ENCODE measurements at regions not wholly inside any gene's neighbourhood (a gene's known extent, or its start where the extent isn't known, plus 50 kb on each side); places are given as distances from the start of the nearest gene placed in this dataset.
"Not testable (repeated sequence)": the region's sequence is repeated elsewhere in the genome, so short reads cannot be mapped to it uniquely, and the experiment has no call there.

- DNase-seq = no peak
- H3K4me1 Mint-ChIP-seq = no peaks in the 10 kb centered on the region
- no peaks in the 10 kb centered on the region for H3K36me3 Mint-ChIP-seq
- ATAC-seq (ENCODE audit: low read depth in 2 of 2) = no peak
- H3K9me3 Mint-ChIP-seq = peaks cover 0 to 13% (median 5%) of the 10 kb centered on the region in 7 donors
- no peak overlapping the region for H3K4me3 Mint-ChIP-seq
- no peaks in the 10 kb centered on the region for H3K27me3 Mint-ChIP-seq
- H3K27ac Mint-ChIP-seq = no peak overlapping the region
Observed at GRCh38 chr15:56568466-56569167, 103.7 kb upstream of the MNS1 start.

GRCh38 chr15:56557415-56557814 lies 92.5 kb upstream of the MNS1 start:
- peaks cover 3 to 58% (median 25%) of the 10 kb centered on the region in 7 donors for H3K9me3 Mint-ChIP-seq

GRCh38 chr15:56553486-56553885 lies 88.5 kb upstream of the MNS1 start:
- ATAC-seq (ENCODE audit: low read depth in 2 of 2) = no peak
- Mint-ChIP-seq H3K27me3 (no peaks in the 10 kb centered on the region), H3K27ac (no peak overlapping the region), H3K9me3 (peaks cover 7 to 71% (median 27%) of the 10 kb centered on the region in 7 donors), H3K36me3 (peaks cover 6 to 7% of the 10 kb centered on the region in 2 donors), H3K4me1 (no peaks in the 10 kb centered on the region), H3K4me3 (no peak overlapping the region)
- no peak for DNase-seq

More at GRCh38 chr15:56557415-56557814, 92.5 kb upstream of the MNS1 start:
- Mint-ChIP-seq H3K27ac (no peak overlapping the region), H3K4me1 (no peaks in the 10 kb centered on the region), H3K4me3 (no peak overlapping the region), H3K36me3 (peaks cover 6 to 7% of the 10 kb centered on the region in 2 donors), H3K27me3 (no peaks in the 10 kb centered on the region)
- ATAC-seq (ENCODE audit: low read depth in 2 of 2) (no peak), DNase-seq (no peak)

GRCh38 chr15:56552659-56553058 lies 87.7 kb upstream of the MNS1 start:
- peaks cover 0 to 2% of the 10 kb centered on the region in 2 donors for H3K36me3 Mint-ChIP-seq
- H3K9me3 Mint-ChIP-seq = peaks cover 7 to 64% (median 22%) of the 10 kb centered on the region in 7 donors
- H3K4me1 Mint-ChIP-seq = no peaks in the 10 kb centered on the region
- DNase-seq = no peak
- ATAC-seq (ENCODE audit: low read depth in 2 of 2) = no peak
- no peak overlapping the region for H3K4me3 Mint-ChIP-seq
- H3K27ac Mint-ChIP-seq = no peak overlapping the region
- H3K27me3 Mint-ChIP-seq = no peaks in the 10 kb centered on the region

GRCh38 chr15:56540570-56540969 lies 75.6 kb upstream of the MNS1 start:
- H3K9me3 Mint-ChIP-seq = peaks cover 7 to 25% (median 13%) of the 10 kb centered on the region in 7 donors
- H3K27me3 Mint-ChIP-seq; ATAC-seq (ENCODE audit: low read depth in 2 of 2); DNase-seq; H3K27ac Mint-ChIP-seq; H3K4me3 Mint-ChIP-seq: not testable (repeated sequence)
- H3K36me3 Mint-ChIP-seq = peaks cover 7 to 15% of the 10 kb centered on the region in 2 donors
- H3K4me1 Mint-ChIP-seq = peaks cover 0 to 14% (median 3%) of the 10 kb centered on the region in 3 donors

GRCh38 chr15:56540157-56540556 lies 75.2 kb upstream of the MNS1 start:
- not testable (repeated sequence) for H3K27ac Mint-ChIP-seq; H3K4me3 Mint-ChIP-seq; ATAC-seq (ENCODE audit: low read depth in 2 of 2); H3K27me3 Mint-ChIP-seq; DNase-seq
- H3K36me3 Mint-ChIP-seq = peaks cover 7 to 15% of the 10 kb centered on the region in 2 donors
- peaks cover 7 to 25% (median 13%) of the 10 kb centered on the region in 7 donors for H3K9me3 Mint-ChIP-seq
- peaks cover 0 to 14% (median 3%) of the 10 kb centered on the region in 3 donors for H3K4me1 Mint-ChIP-seq

- peaks cover 2 to 13% (median 3%) of the 10 kb centered on the region in 7 donors for H3K9me3 Mint-ChIP-seq
- ATAC-seq (ENCODE audit: low read depth in 2 of 2) = no peak
Observed at GRCh38 chr15:56538901-56539545, 74.1 kb upstream of the MNS1 start.

GRCh38 chr15:56537881-56538280 lies 72.9 kb upstream of the MNS1 start:
- H3K4me1 Mint-ChIP-seq = peaks cover 18 to 23% (median 19%) of the 10 kb centered on the region in 3 donors
- H3K9me3 Mint-ChIP-seq = peaks cover 0 to 3% (median 0%) of the 10 kb centered on the region in 7 donors
- H3K27ac Mint-ChIP-seq = no peak overlapping the region

More at GRCh38 chr15:56538901-56539545, 74.1 kb upstream of the MNS1 start:
- H3K36me3 Mint-ChIP-seq = peaks cover 0 to 3% of the 10 kb centered on the region in 2 donors
- no peaks in the 10 kb centered on the region for H3K27me3 Mint-ChIP-seq
- peak overlapping the region in 1 of 8 donors; percentile 31 for H3K4me3 Mint-ChIP-seq
- H3K4me1 Mint-ChIP-seq = peaks cover 7 to 14% (median 8%) of the 10 kb centered on the region in 3 donors
- DNase-seq = no peak
- H3K27ac Mint-ChIP-seq = peak overlapping the region in 1 of 6 donors; percentile 4

GRCh38 chr15:56534728-56535127 lies 69.8 kb upstream of the MNS1 start:
- no peaks in the 10 kb centered on the region for H3K27me3 Mint-ChIP-seq
- no peaks in the 10 kb centered on the region for H3K36me3 Mint-ChIP-seq
- H3K9me3 Mint-ChIP-seq = no peaks in the 10 kb centered on the region
- no peak overlapping the region for H3K4me3 Mint-ChIP-seq
- ATAC-seq (ENCODE audit: low read depth in 2 of 2) (no peak), DNase-seq (no peak)
- no peak overlapping the region for H3K27ac Mint-ChIP-seq
- peaks cover 23 to 26% (median 24%) of the 10 kb centered on the region in 3 donors for H3K4me1 Mint-ChIP-seq

More at GRCh38 chr15:56537881-56538280, 72.9 kb upstream of the MNS1 start:
- Mint-ChIP-seq H3K36me3 (no peaks in the 10 kb centered on the region), H3K4me3 (peak overlapping the region in 2 of 8 donors; percentile 25 to 39), H3K27me3 (no peaks in the 10 kb centered on the region)
- ATAC-seq (ENCODE audit: low read depth in 2 of 2) (peak; percentile 44 to 58), DNase-seq (peak; percentile 2)

- no peak overlapping the region for H3K4me3 Mint-ChIP-seq
- DNase-seq = no peak
- H3K36me3 Mint-ChIP-seq = no peaks in the 10 kb centered on the region
- no peaks in the 10 kb centered on the region for H3K9me3 Mint-ChIP-seq
- H3K27ac Mint-ChIP-seq = no peak overlapping the region
- H3K27me3 Mint-ChIP-seq = no peaks in the 10 kb centered on the region
- ATAC-seq (ENCODE audit: low read depth in 2 of 2) = no peak
- peaks cover 19 to 23% (median 21%) of the 10 kb centered on the region in 3 donors for H3K4me1 Mint-ChIP-seq
Observed at GRCh38 chr15:56533731-56534403, 68.9 kb upstream of the MNS1 start.

GRCh38 chr15:56532721-56533460 lies 68.0 kb upstream of the MNS1 start:
- DNase-seq (no peak), ATAC-seq (ENCODE audit: low read depth in 2 of 2) (peak; percentile 54 to 77)
- Mint-ChIP-seq H3K9me3 (no peaks in the 10 kb centered on the region), H3K27me3 (no peaks in the 10 kb centered on the region), H3K36me3 (no peaks in the 10 kb centered on the region), H3K27ac (peak overlapping the region in 2 of 6 donors; percentile 13 to 38), H3K4me3 (peak overlapping the region in 3 of 8 donors; percentile 6 to 54 (median 21)), H3K4me1 (peaks cover 12 to 23% (median 21%) of the 10 kb centered on the region in 3 donors)

- H3K36me3 Mint-ChIP-seq = no peaks in the 10 kb centered on the region
- ATAC-seq (ENCODE audit: low read depth in 2 of 2) = no peak
- peaks cover 12 to 23% (median 21%) of the 10 kb centered on the region in 3 donors for H3K4me1 Mint-ChIP-seq
- H3K4me3 Mint-ChIP-seq = no peak overlapping the region
- H3K9me3 Mint-ChIP-seq = no peaks in the 10 kb centered on the region
- no peaks in the 10 kb centered on the region for H3K27me3 Mint-ChIP-seq
- DNase-seq = no peak
- H3K27ac Mint-ChIP-seq = no peak overlapping the region
Observed at GRCh38 chr15:56530157-56530556, 65.2 kb upstream of the MNS1 start.

GRCh38 chr15:56528136-56528535 lies 63.2 kb upstream of the MNS1 start:
- H3K27me3 Mint-ChIP-seq = no peaks in the 10 kb centered on the region
- no peak overlapping the region for H3K27ac Mint-ChIP-seq
- H3K9me3 Mint-ChIP-seq = no peaks in the 10 kb centered on the region
- ATAC-seq (ENCODE audit: low read depth in 2 of 2) (no peak), DNase-seq (no peak)
- H3K36me3 Mint-ChIP-seq = no peaks in the 10 kb centered on the region
- H3K4me3 Mint-ChIP-seq = no peak overlapping the region
- peaks cover 5 to 8% (median 7%) of the 10 kb centered on the region in 3 donors for H3K4me1 Mint-ChIP-seq

Measured in naive B cell (primary cell).